Endothelial cell of umbilical vein (primary cell): ENCODE measurements at regions not wholly inside any gene's neighbourhood (a gene's known extent, or its start where the extent isn't known, plus 50 kb on each side); places are given as distances from the start of the nearest gene placed in this dataset.

Experiments used
- BruUV-seq: library from RNA; stranded (reverse); fragments of 400-500 nt; replicated peaks from 2 replicates; lab custom pipeline; 2021; lab: Mats Ljungman, UMichigan
- CTCF ChIA-PET: fragments of 300-600, 350-600 bp; sonication (Branson Sonifier 250); formaldehyde crosslinking; loops from one replicate; lab custom pipeline; 2021; ENCODE audit warnings: antibody characterized with exemption, inconsistent platforms; lab: Charles Lee
- POLR2A ChIA-PET: fragments of 300-600, 350-600 bp; sonication (Branson Sonifier 250); formaldehyde crosslinking; loops from one replicate; lab custom pipeline; 2021; ENCODE audit warnings: antibody characterized with exemption, inconsistent platforms; lab: Charles Lee
- DNase-seq: peaks from one replicate; pipeline ENCODE4 v3.0.0-alpha.2; 2011; ENCODE audit warnings: low read depth, low spot score
- FAIRE-seq: peaks from 2 replicates; lab custom pipeline; 2011; peaks lifted over from hg19 to GRCh38; lab: Jason Lieb, UNC
- H2AFZ ChIP-seq: 2 replicates; pipeline ENCODE4 v1.6.0; 2012; ENCODE audit warnings: low read depth, low read length, control low read depth, inconsistent platforms
- H3K27ac ChIP-seq: 2 replicates; pipeline ENCODE4 v1.5.1; 2011; ENCODE audit warnings: low read depth, mild to moderate bottlenecking, control low read depth, low read length, moderate library complexity; ENCODE audit not compliant: insufficient read depth
- H3K27me3 ChIP-seq, 2 experiments: 2 replicates each; pipeline versions ENCODE4 v1.6.0 to v1.6.1; 2011; ENCODE audit warnings: low read length in 2 of 2, mixed read lengths in 1 of 2; ENCODE audit not compliant: control insufficient read depth in 2 of 2, insufficient read depth in 2 of 2
- H3K36me3 ChIP-seq, 2 experiments: 2 replicates in 1 of 2; 3 replicates in 1 of 2; pipeline ENCODE4 v1.5.1; 2011; ENCODE audit warnings: low read length in 2 of 2, mild to moderate bottlenecking in 1 of 2, moderate library complexity in 1 of 2; ENCODE audit not compliant: control insufficient read depth in 2 of 2, insufficient read depth in 2 of 2; ENCODE audit errors: extremely low read depth in 1 of 2
- H3K4me1 ChIP-seq: 3 replicates; pipeline ENCODE4 v1.5.1; 2011; ENCODE audit warnings: mild to moderate bottlenecking, low read length; ENCODE audit not compliant: control insufficient read depth, insufficient read depth; ENCODE audit errors: extremely low read depth
- H3K4me2 ChIP-seq: 2 replicates; pipeline ENCODE4 v1.6.1; 2011; ENCODE audit warnings: low read length, control low read depth, mixed read lengths; ENCODE audit not compliant: insufficient read depth
- H3K4me3 ChIP-seq, 3 experiments: fragments of 200-600 bp in 1 of 3; sonication (generic), shearing (Covaris generic) in 1 of 3; replicated peaks in 1 of 3; 2 replicates each; pipeline ENCODE4 v1.5.1; 2011 to 2016; ENCODE audit warnings: control low read depth in 3 of 3, low read length in 3 of 3, mild to moderate bottlenecking in 2 of 3, inconsistent platforms in 1 of 3, low read depth in 1 of 3, moderate library complexity in 1 of 3; ENCODE audit not compliant: insufficient read depth in 1 of 3
- H3K79me2 ChIP-seq: 2 replicates; pipeline ENCODE4 v1.6.0; 2012; ENCODE audit warnings: low read length, inconsistent platforms; ENCODE audit not compliant: control insufficient read depth, insufficient read depth
- H3K9ac ChIP-seq: replicated peaks from 2 replicates; pipeline ENCODE3; 2011; ENCODE audit warnings: low read length, control low read depth; ENCODE audit not compliant: insufficient read depth; ENCODE audit errors: extremely low read depth
- H3K9me1 ChIP-seq: replicated peaks from 3 replicates; pipeline ENCODE4 v1.6.0; 2011; ENCODE audit warnings: mild to moderate bottlenecking, low read length; ENCODE audit not compliant: control insufficient read depth, insufficient read depth; ENCODE audit errors: extremely low read depth
- H3K9me3 ChIP-seq: replicated peaks from 2 replicates; pipeline ENCODE4 v1.5.1; 2012; ENCODE audit warnings: low read length, inconsistent platforms; ENCODE audit not compliant: control insufficient read depth, insufficient read depth
- H4K20me1 ChIP-seq: replicated peaks from 2 replicates; pipeline ENCODE3; 2011; ENCODE audit warnings: mild to moderate bottlenecking, low read length; ENCODE audit not compliant: control insufficient read depth, insufficient read depth; ENCODE audit errors: extremely low read depth
- CTCF ChIP-seq, 2 donors: IDR thresholded peaks; 1 replicate in 1 of 2; 2 replicates in 1 of 2; pipeline ENCODE4 v1.5.1; 2011; ENCODE audit warnings: low read length in 2 of 2, mild to moderate bottlenecking in 2 of 2, moderate library complexity in 2 of 2, control low read depth in 1 of 2, inconsistent platforms in 1 of 2, low read depth in 1 of 2; ENCODE audit not compliant: insufficient read depth in 1 of 2; ENCODE audit errors: extremely low read depth in 1 of 2
- EZH2 ChIP-seq: IDR thresholded peaks from 2 replicates; pipeline ENCODE4 v1.6.1; 2012; ENCODE audit warnings: borderline replicate concordance, low read depth, mild to moderate bottlenecking, moderate library complexity, low read length, inconsistent platforms; ENCODE audit not compliant: severe bottlenecking
- FOS ChIP-seq: IDR thresholded peaks from 2 replicates; pipeline ENCODE4 v1.6.1; 2011; ENCODE audit warnings: mild to moderate bottlenecking, low read length, moderate library complexity, borderline replicate concordance; ENCODE audit not compliant: insufficient read depth
- GATA2 ChIP-seq: IDR thresholded peaks from 2 replicates; pipeline ENCODE4 v1.7.0; 2011; ENCODE audit warnings: low read depth, mild to moderate bottlenecking, moderate library complexity, mixed read lengths, low read length; ENCODE audit not compliant: insufficient read length, insufficient read depth
- JUN ChIP-seq: IDR thresholded peaks from 2 replicates; pipeline ENCODE4 v1.6.1; 2011; ENCODE audit warnings: borderline replicate concordance, low read depth; ENCODE audit not compliant: insufficient read length, insufficient read depth
- MAX ChIP-seq: IDR thresholded peaks from 2 replicates; pipeline ENCODE4 v1.6.1; 2011; ENCODE audit not compliant: insufficient read depth, insufficient read length
- MYC ChIP-seq: IDR thresholded peaks from one replicate; pipeline ENCODE4 v1.6.1; 2011; ENCODE audit warnings: mild to moderate bottlenecking, low read depth, low read length
- POLR2A ChIP-seq: IDR thresholded peaks from 2 replicates; pipeline ENCODE4 v1.6.1; 2012; ENCODE audit warnings: low read depth, mild to moderate bottlenecking, control low read depth, low read length
- POLR2AphosphoS5 ChIP-seq: IDR thresholded peaks from 2 replicates; pipeline ENCODE4 v1.6.1; 2012; ENCODE audit warnings: low read depth, mild to moderate bottlenecking, control low read depth, low read length, moderate library complexity; ENCODE audit not compliant: insufficient read depth
- dilution Hi-C: fragments of 300-500 bp; cut with MboI; formaldehyde crosslinking; loops from one replicate; pipeline ENCODE4 v1.15.0; 2019; ENCODE audit warnings: low sequenced_read_pairs; ENCODE audit not compliant: extremely low pct_ligation_motif_present
- intact Hi-C: fragments of 100-400 bp; cut with micrococcal nuclease; formaldehyde crosslinking; loops from one replicate; pipeline ENCODE4 v1.10.0; 2022

GRCh38 chr13:33610438-33611120 is 207.4 kb upstream of the RFC3 start:
- peak overlapping the region; percentile 77 for H3K4me2 ChIP-seq
- H3K4me1 ChIP-seq: peaks cover 14% of the 10 kb centered on the region
- no TSS peak for BruUV-seq
- POLR2A ChIA-PET: no interaction called here
- peak overlapping the region; percentile 89 for H2AFZ ChIP-seq
- H3K9me3 ChIP-seq: no peaks in the 10 kb centered on the region
- peaks cover 0 to 3% of the 10 kb centered on the region in 2 experiments for H3K27me3 ChIP-seq
- FAIRE-seq (no peak), DNase-seq (no peak)
- peak overlapping the region; percentile 25 for H3K27ac ChIP-seq
- intact Hi-C loops: loop anchor here (2.0 kb wide), 1 partner anchor 112 kb away; no protein-coding TSS in a partner anchor
- no peaks in the 10 kb centered on the region for H3K36me3 ChIP-seq
- dilution Hi-C loops: no loop called here
- H3K9ac ChIP-seq: peak overlapping the region; percentile 46
- H4K20me1 ChIP-seq: no peaks in the 10 kb centered on the region
- CTCF ChIA-PET: interaction anchor here (0.9 kb wide), 1 partner anchor 46 kb away, joined by 3 read pairs; no protein-coding TSS in a partner anchor
- no peak for TF ChIP-seq POLR2AphosphoS5
- no peak for TF ChIP-seq MYC
- no peak for TF ChIP-seq MAX
- no peak for TF ChIP-seq POLR2A
- TF ChIP-seq CTCF (IDR thresholded peaks at IDR 0.05; ENCODE audit: extremely low read depth in 1 of 2, insufficient read depth in 1 of 2, low read depth in 1 of 2, low read length in 2 of 2): no peak
- no peak for TF ChIP-seq FOS
- TF ChIP-seq EZH2: no peak
- no peak for TF ChIP-seq GATA2
- no peak for TF ChIP-seq JUN
- H3K9me1 ChIP-seq: no peaks in the 10 kb centered on the region
- peak overlapping the region in 2 of 3 experiments; percentile 7 to 39 for H3K4me3 ChIP-seq
- no peaks in the 10 kb centered on the region for H3K79me2 ChIP-seq
